ENCODE measurements at regions not wholly inside any gene's neighbourhood (a gene's known extent, or its start where the extent isn't known, plus 50 kb on each side); places are given as distances from the start of the nearest gene placed in this dataset.

DNA sequence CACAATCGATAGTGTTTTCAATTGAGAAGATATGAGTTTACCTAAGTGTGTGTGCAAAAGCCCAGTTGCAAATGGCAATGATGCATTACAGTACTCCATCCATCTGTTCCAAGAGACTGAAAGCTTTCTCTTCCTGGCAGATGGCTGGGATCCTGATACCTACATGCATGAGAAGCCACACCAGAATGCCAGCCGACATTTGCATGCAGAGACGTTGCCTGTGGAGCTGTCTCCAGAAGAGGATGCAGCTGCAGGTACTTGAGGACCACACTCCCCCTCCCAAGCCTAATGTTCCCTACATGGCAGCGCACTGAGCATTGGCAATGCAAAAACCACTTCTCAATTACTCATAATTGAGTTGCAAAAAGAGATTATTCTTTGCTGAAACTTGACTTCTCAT lies 332.1 kb downstream of the WDR11 start:
- TF ChIP-seq, protein P1, sequence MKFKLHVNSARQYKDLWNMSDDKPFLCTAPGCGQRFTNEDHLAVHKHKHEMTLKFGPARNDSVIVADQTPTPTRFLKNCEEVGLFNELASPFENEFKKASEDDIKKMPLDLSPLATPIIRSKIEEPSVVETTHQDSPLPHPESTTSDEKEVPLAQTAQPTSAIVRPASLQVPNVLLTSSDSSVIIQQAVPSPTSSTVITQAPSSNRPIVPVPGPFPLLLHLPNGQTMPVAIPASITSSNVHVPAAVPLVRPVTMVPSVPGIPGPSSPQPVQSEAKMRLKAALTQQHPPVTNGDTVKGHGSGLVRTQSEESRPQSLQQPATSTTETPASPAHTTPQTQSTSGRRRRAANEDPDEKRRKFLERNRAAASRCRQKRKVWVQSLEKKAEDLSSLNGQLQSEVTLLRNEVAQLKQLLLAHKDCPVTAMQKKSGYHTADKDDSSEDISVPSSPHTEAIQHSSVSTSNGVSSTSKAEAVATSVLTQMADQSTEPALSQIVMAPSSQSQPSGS (IDR thresholded peaks at IDR 0.05; ENCODE audit: low read length): no peak
- TF ChIP-seq TBL1XR1 (IDR thresholded peaks at IDR 0.05; ENCODE audit: low read depth, low read length): no peak
- no peak for TF ChIP-seq MXI1 (IDR thresholded peaks at IDR 0.05; ENCODE audit: low read depth, low read length)
- TF ChIP-seq, protein P2, sequence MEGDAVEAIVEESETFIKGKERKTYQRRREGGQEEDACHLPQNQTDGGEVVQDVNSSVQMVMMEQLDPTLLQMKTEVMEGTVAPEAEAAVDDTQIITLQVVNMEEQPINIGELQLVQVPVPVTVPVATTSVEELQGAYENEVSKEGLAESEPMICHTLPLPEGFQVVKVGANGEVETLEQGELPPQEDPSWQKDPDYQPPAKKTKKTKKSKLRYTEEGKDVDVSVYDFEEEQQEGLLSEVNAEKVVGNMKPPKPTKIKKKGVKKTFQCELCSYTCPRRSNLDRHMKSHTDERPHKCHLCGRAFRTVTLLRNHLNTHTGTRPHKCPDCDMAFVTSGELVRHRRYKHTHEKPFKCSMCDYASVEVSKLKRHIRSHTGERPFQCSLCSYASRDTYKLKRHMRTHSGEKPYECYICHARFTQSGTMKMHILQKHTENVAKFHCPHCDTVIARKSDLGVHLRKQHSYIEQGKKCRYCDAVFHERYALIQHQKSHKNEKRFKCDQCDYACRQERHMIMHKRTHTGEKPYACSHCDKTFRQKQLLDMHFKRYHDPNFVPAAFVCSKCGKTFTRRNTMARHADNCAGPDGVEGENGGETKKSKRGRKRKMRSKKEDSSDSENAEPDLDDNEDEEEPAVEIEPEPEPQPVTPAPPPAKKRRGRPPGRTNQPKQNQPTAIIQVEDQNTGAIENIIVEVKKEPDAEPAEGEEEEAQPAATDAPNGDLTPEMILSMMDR (IDR thresholded peaks at IDR 0.05 in 2 of 3, conservative IDR thresholded peaks at IDR 0.05 in 1 of 3; ENCODE audit: control insufficient read depth in 2 of 3, extremely low read depth in 1 of 3, insufficient read depth in 1 of 3, low read depth in 3 of 3, low read length in 3 of 3): no peak
- TF ChIP-seq, protein P3, sequence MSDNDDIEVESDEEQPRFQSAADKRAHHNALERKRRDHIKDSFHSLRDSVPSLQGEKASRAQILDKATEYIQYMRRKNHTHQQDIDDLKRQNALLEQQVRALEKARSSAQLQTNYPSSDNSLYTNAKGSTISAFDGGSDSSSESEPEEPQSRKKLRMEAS (IDR thresholded peaks at IDR 0.05; ENCODE audit: low read depth, low read length): no peak
- no peak for TF ChIP-seq POLR2A (IDR thresholded peaks at IDR 0.05; ENCODE audit: low read depth, low read length)
- no peak for TF ChIP-seq RFX5 (IDR thresholded peaks at IDR 0.05; ENCODE audit: low read depth, low read length)
- TF ChIP-seq MTA3 (IDR thresholded peaks at IDR 0.05; ENCODE audit: borderline replicate concordance, low read length): no peak
- no peak for TF ChIP-seq NRF1 (conservative IDR thresholded peaks at IDR 0.05; ENCODE audit: low read depth, low read length)

Data from GM12878 (cell line).